ENCODE measurements at regions not wholly inside any gene's neighbourhood (a gene's known extent, or its start where the extent isn't known, plus 50 kb on each side); places are given as distances from the start of the nearest gene placed in this dataset.

DNA sequence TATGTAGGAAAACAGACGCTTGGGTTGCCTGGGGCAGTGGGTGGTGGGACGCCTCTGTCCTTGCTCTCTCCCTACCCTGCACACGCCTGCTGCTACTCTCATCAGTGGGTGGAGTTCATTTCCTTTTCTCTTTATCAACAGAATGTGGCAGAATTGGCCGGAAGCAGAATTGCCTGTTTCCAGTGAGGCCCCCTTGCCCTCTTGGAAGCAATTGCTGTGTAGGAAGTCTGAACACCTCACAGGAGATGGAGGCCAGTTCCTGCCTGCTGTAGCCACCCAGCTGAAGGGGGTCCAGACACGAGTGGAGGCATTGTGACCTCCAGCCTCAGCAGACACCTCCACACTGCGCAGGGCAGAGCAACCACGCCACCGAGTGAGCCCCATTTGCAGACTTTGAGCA lies 331.6 kb upstream of the ZNF32 start:
- no peak for DNase-seq
- no peak overlapping the region for H2AFZ ChIP-seq (ENCODE audit: insufficient read depth, low read depth, low read length, poor library complexity, severe bottlenecking)
- Mint-ChIP-seq H3K36me3 (no peaks in the 10 kb centered on the region), H3K27me3 (ENCODE audit: low read depth in 3 of 3) (peaks cover 0 to 1% (median 0%) of the 10 kb centered on the region in 3 donors), H3K27ac (peak overlapping the region in 3 of 7 donors; percentile 3 to 67 (median 10)), H3K4me1 (peaks cover 22% of the 10 kb centered on the region), H3K4me3 (no peak overlapping the region), H3K9me3 (peaks cover 0 to 5% (median 4%) of the 10 kb centered on the region in 7 donors)
- no peak overlapping the region for H3K4me3 ChIP-seq (replicated peaks in 1 of 3; ENCODE audit: low read depth in 2 of 3, low read length in 3 of 3)
- H3K9me3 ChIP-seq (replicated peaks in 1 of 2; ENCODE audit: control insufficient read depth in 1 of 2, insufficient read depth in 1 of 2, low read length in 2 of 2): no peaks in the 10 kb centered on the region
- H3K27ac ChIP-seq (ENCODE audit: low read depth in 1 of 2, low read length in 2 of 2): peak overlapping the region in 1 of 2 donors; percentile 11
- no peaks in the 10 kb centered on the region for H3K27me3 ChIP-seq (ENCODE audit: control insufficient read depth in 2 of 2, insufficient read depth in 2 of 2, low read length in 2 of 2)
- no peaks in the 10 kb centered on the region for H4K20me1 ChIP-seq (ENCODE audit: insufficient read depth, low read length)
- TF ChIP-seq CTCF (IDR thresholded peaks at IDR 0.05): no peak
- H3K9ac ChIP-seq (ENCODE audit: insufficient read depth, low read length, poor library complexity, severe bottlenecking): no peak overlapping the region
- H3K4me1 ChIP-seq (ENCODE audit: control insufficient read depth in 1 of 2, insufficient read depth in 2 of 2, low read length in 2 of 2): peaks cover 26 to 37% of the 10 kb centered on the region in 2 donors
- 38% methylated on average over 5 of the region's 8 CpGs for WGBS (ENCODE audit: insufficient coverage)
- H3K79me2 ChIP-seq (ENCODE audit: insufficient read depth, low read length): no peaks in the 10 kb centered on the region
- H3K36me3 ChIP-seq (replicated peaks in 1 of 2; ENCODE audit: control insufficient read depth in 1 of 2, insufficient read depth in 2 of 2, low read length in 2 of 2): no peaks in the 10 kb centered on the region
- H3K4me2 ChIP-seq (replicated peaks; ENCODE audit: extremely low read depth, low read length, poor library complexity, severe bottlenecking): no peak overlapping the region
- intact Hi-C loops (cut with micrococcal nuclease): no loop called here

GRCh38 chr10:43979551-43979950 lies 330.9 kb upstream of the ZNF32 start:
- Mint-ChIP-seq H3K27ac (peak overlapping the region in 1 of 7 donors; percentile 7), H3K36me3 (no peaks in the 10 kb centered on the region), H3K4me1 (peaks cover 24% of the 10 kb centered on the region), H3K9me3 (peaks cover 0 to 5% (median 4%) of the 10 kb centered on the region in 7 donors), H3K4me3 (no peak overlapping the region), H3K27me3 (ENCODE audit: low read depth in 3 of 3) (no peaks in the 10 kb centered on the region)
- Histone ChIP-seq H3K4me3 (replicated peaks in 1 of 3; ENCODE audit: low read depth in 2 of 3, low read length in 3 of 3) (no peak overlapping the region), H3K79me2 (ENCODE audit: insufficient read depth, low read length) (no peaks in the 10 kb centered on the region), H3K9me3 (replicated peaks in 1 of 2; ENCODE audit: control insufficient read depth in 1 of 2, insufficient read depth in 1 of 2, low read length in 2 of 2) (no peaks in the 10 kb centered on the region), H3K4me2 (replicated peaks; ENCODE audit: extremely low read depth, low read length, poor library complexity, severe bottlenecking) (no peak overlapping the region), H4K20me1 (ENCODE audit: insufficient read depth, low read length) (no peaks in the 10 kb centered on the region), H3K9ac (ENCODE audit: insufficient read depth, low read length, poor library complexity, severe bottlenecking) (no peak overlapping the region), H3K36me3 (replicated peaks in 1 of 2; ENCODE audit: control insufficient read depth in 1 of 2, insufficient read depth in 2 of 2, low read length in 2 of 2) (no peaks in the 10 kb centered on the region), H3K4me1 (ENCODE audit: control insufficient read depth in 1 of 2, insufficient read depth in 2 of 2, low read length in 2 of 2) (peaks cover 26 to 38% of the 10 kb centered on the region in 2 donors), H3K27me3 (ENCODE audit: control insufficient read depth in 2 of 2, insufficient read depth in 2 of 2, low read length in 2 of 2) (no peaks in the 10 kb centered on the region), H2AFZ (ENCODE audit: insufficient read depth, low read depth, low read length, poor library complexity, severe bottlenecking) (no peak overlapping the region), H3K27ac (ENCODE audit: low read depth in 1 of 2, low read length in 2 of 2) (no peak overlapping the region)
- DNase-seq: no peak
- TF ChIP-seq CTCF (IDR thresholded peaks at IDR 0.05): no peak
- WGBS (ENCODE audit: insufficient coverage): 84% methylated on average over 3 of the region's 3 CpGs
- intact Hi-C loops (cut with micrococcal nuclease): no loop called here
